Fibroblast of skin of abdomen (primary cell): ENCODE measurements at regions not wholly inside any gene's neighbourhood (a gene's known extent, or its start where the extent isn't known, plus 50 kb on each side); places are given as distances from the start of the nearest gene placed in this dataset.
"Not testable (repeated sequence)": the region's sequence is repeated elsewhere in the genome, so short reads cannot be mapped to it uniquely, and the experiment has no call there.

Experiments used
- DNase-seq: peaks from one replicate; pipeline ENCODE4 v3.0.0-alpha.2; 2013

GRCh38 chr2:236375973-236376476 is 111.8 kb upstream of the ASB18 start:
- DNase-seq = no peak

GRCh38 chr2:236376566-236377244 is 112.5 kb upstream of the ASB18 start:
- no peak for DNase-seq

GRCh38 chr2:236380051-236380612 is 115.9 kb upstream of the ASB18 start:
- DNase-seq = no peak

- DNase-seq = not testable (repeated sequence)
Measured at GRCh38 chr2:236381253-236381652, 117.0 kb upstream of the ASB18 start.

GRCh38 chr2:236389284-236390216 is 125.3 kb upstream of the ASB18 start:
- not testable (repeated sequence) for DNase-seq

- no peak for DNase-seq
Measured at GRCh38 chr2:236393101-236393500, 128.9 kb upstream of the ASB18 start.

GRCh38 chr2:236393581-236393980 is 129.4 kb upstream of the ASB18 start:
- DNase-seq = no peak

- DNase-seq = no peak
Measured at GRCh38 chr2:236394571-236394970, 130.4 kb upstream of the ASB18 start.

- DNase-seq = no peak
Measured at GRCh38 chr2:236395067-236395466, 130.9 kb upstream of the ASB18 start.

- DNase-seq = no peak
Measured at GRCh38 chr2:236396818-236397350, 132.7 kb upstream of the ASB18 start.

- no peak for DNase-seq
Measured at GRCh38 chr2:236397681-236398080, 133.5 kb upstream of the ASB18 start.

GRCh38 chr2:236399409-236399808 is 135.2 kb upstream of the ASB18 start:
- DNase-seq = no peak

- DNase-seq = no peak
Measured at GRCh38 chr2:236400046-236400574, 135.9 kb upstream of the ASB18 start.

GRCh38 chr2:236400594-236401360 is 136.6 kb upstream of the ASB18 start:
- no peak for DNase-seq

- no peak for DNase-seq
Measured at GRCh38 chr2:236402033-236402790, 138.0 kb upstream of the ASB18 start.

GRCh38 chr2:236403125-236403524 is 138.9 kb upstream of the ASB18 start:
- DNase-seq = no peak

GRCh38 chr2:236403811-236404210 is 139.6 kb upstream of the ASB18 start:
- no peak for DNase-seq

- no peak for DNase-seq
Measured at GRCh38 chr2:236404346-236404745, 140.1 kb upstream of the ASB18 start.

GRCh38 chr2:236405357-236405756 is 141.2 kb upstream of the ASB18 start:
- no peak for DNase-seq

- no peak for DNase-seq
Measured at GRCh38 chr2:236408090-236408489, 143.9 kb upstream of the ASB18 start.

- DNase-seq = no peak
Measured at GRCh38 chr2:236408786-236409185, 144.6 kb upstream of the ASB18 start.
